Spleen (tissue), 7 donors: ENCODE measurements at regions not wholly inside any gene's neighbourhood (a gene's known extent, or its start where the extent isn't known, plus 50 kb on each side); places are given as distances from the start of the nearest gene placed in this dataset.
"Not testable (repeated sequence)": the region's sequence is repeated elsewhere in the genome, so short reads cannot be mapped to it uniquely, and the experiment has no call there.

Experiments used
- CTCF ChIP-seq, 11 experiments: fragments of 200-600 bp in 7 of 11; fragments of 450-650 bp in 4 of 11; sonication (generic) in 4 of 11; IDR thresholded peaks in 8 of 11; conservative IDR thresholded peaks in 3 of 11; 1 replicate in 7 of 11; 2 replicates in 4 of 11; pipeline versions ENCODE4 v1.4.0 to v1.8.0; 2016 to 2021; ENCODE audit warnings: antibody characterized with exemption in 11 of 11, inconsistent platforms in 4 of 11, mild to moderate bottlenecking in 1 of 11
- POLR2A ChIP-seq, 3 donors: fragments of 450-650 bp; IDR thresholded peaks; one replicate each; pipeline ENCODE4 v1.5.1; 2017; ENCODE audit warnings: antibody characterized with exemption in 3 of 3, mild to moderate bottlenecking in 1 of 3
- POLR2AphosphoS5 ChIP-seq, 3 donors: sonication (generic); formaldehyde crosslinking; IDR thresholded peaks; one replicate each; pipeline ENCODE4 v1.5.1; 2017; ENCODE audit warnings: antibody characterized with exemption in 3 of 3
- donor health status: DM: no; HTN: no; CAD: no; lungs with moderate emphysema.
- donor health status: DM: no; HTN: no; CAD: no.
- donor health status: DM: no; HTN: no; CAD: no.

GRCh38 chr17:73919033-73919432 is 274.8 kb upstream of the SDK2 start:
- TF ChIP-seq CTCF (IDR thresholded peaks at IDR 0.05 in 8 of 11, conservative IDR thresholded peaks at IDR 0.05 in 3 of 11); POLR2A (IDR thresholded peaks at IDR 0.05); POLR2AphosphoS5 (IDR thresholded peaks at IDR 0.05): not testable (repeated sequence)
